ENCODE measurements at regions not wholly inside any gene's neighbourhood (a gene's known extent, or its start where the extent isn't known, plus 50 kb on each side); places are given as distances from the start of the nearest gene placed in this dataset.

DNA sequence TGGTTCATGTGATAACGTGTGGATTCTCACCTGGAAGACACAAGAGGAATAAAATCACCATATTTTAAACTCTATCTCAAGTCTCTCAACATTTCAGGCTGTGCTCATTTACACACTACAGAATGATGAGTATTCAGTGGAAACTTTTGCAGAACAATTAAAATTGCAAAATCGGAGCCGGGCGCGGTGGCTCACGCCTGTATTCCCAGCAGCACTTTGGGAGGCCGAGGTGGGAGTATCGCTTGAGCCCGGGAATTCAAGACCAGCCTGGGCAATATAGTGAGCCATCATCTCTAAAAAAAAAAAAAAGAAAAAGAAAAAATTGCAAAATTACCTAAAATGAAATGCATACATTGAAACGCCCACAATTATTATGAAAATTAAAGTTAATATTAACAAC is 825.9 kb downstream of the KCNJ18 start:
- no peak for TF ChIP-seq EZH2 (IDR thresholded peaks at IDR 0.05; ENCODE audit: borderline replicate concordance, low read depth, low read length, severe bottlenecking)
- TF ChIP-seq, protein P1, sequence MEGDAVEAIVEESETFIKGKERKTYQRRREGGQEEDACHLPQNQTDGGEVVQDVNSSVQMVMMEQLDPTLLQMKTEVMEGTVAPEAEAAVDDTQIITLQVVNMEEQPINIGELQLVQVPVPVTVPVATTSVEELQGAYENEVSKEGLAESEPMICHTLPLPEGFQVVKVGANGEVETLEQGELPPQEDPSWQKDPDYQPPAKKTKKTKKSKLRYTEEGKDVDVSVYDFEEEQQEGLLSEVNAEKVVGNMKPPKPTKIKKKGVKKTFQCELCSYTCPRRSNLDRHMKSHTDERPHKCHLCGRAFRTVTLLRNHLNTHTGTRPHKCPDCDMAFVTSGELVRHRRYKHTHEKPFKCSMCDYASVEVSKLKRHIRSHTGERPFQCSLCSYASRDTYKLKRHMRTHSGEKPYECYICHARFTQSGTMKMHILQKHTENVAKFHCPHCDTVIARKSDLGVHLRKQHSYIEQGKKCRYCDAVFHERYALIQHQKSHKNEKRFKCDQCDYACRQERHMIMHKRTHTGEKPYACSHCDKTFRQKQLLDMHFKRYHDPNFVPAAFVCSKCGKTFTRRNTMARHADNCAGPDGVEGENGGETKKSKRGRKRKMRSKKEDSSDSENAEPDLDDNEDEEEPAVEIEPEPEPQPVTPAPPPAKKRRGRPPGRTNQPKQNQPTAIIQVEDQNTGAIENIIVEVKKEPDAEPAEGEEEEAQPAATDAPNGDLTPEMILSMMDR (IDR thresholded peaks at IDR 0.05; ENCODE audit: borderline replicate concordance, extremely low read depth, low read length, poor library complexity, severe bottlenecking), result no peak
